ENCODE measurements at regions not wholly inside any gene's neighbourhood (a gene's known extent, or its start where the extent isn't known, plus 50 kb on each side); places are given as distances from the start of the nearest gene placed in this dataset.

DNA sequence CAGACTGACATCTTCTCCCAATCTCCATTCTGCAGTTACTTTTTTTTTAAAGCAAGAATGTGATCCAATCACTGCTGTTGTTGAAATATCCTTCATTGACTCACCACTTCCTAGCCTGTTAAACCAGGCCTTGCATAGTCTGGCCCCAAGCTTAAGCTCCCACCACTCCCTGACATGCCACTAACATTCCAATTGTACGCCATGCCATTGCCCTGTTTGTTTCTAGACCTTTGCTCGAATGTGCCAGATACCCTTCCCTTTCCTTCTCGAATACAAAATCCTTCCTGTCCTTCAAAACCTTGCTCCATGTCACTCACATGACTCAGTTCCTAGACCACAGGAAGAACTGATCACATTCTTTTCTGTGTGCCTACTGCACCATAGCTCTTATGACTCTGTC lies 224.2 kb downstream of the CYRIA start:
- H3K4me3 ChIP-seq = no peak overlapping the region
- ATAC-seq (ENCODE audit: insufficient read depth, low FRiP score) (no peak), DNase-seq (no peak)
- H3K9ac ChIP-seq (ENCODE audit: insufficient read depth in 1 of 2, low read length in 2 of 2) = no peak overlapping the region
- H3K9me3 ChIP-seq (ENCODE audit: control insufficient read depth in 4 of 4, insufficient read depth in 3 of 4, low read length in 3 of 4) = peaks cover 0 to 4% (median 0%) of the 10 kb centered on the region in 4 donors
- 38 to 67% methylated on average over 3 of the region's 3 CpGs for WGBS, 2 donors
- TF ChIP-seq, protein P1, sequence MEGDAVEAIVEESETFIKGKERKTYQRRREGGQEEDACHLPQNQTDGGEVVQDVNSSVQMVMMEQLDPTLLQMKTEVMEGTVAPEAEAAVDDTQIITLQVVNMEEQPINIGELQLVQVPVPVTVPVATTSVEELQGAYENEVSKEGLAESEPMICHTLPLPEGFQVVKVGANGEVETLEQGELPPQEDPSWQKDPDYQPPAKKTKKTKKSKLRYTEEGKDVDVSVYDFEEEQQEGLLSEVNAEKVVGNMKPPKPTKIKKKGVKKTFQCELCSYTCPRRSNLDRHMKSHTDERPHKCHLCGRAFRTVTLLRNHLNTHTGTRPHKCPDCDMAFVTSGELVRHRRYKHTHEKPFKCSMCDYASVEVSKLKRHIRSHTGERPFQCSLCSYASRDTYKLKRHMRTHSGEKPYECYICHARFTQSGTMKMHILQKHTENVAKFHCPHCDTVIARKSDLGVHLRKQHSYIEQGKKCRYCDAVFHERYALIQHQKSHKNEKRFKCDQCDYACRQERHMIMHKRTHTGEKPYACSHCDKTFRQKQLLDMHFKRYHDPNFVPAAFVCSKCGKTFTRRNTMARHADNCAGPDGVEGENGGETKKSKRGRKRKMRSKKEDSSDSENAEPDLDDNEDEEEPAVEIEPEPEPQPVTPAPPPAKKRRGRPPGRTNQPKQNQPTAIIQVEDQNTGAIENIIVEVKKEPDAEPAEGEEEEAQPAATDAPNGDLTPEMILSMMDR (IDR thresholded peaks at IDR 0.05; ENCODE audit: control extremely low read depth, extremely low read depth) = no peak
- no peaks in the 10 kb centered on the region for H3K36me3 ChIP-seq (ENCODE audit: control insufficient read depth in 4 of 4, insufficient read depth in 4 of 4, low read length in 4 of 4)
- H3K4me1 ChIP-seq (ENCODE audit: control insufficient read depth in 5 of 5, insufficient read depth in 5 of 5, low read length in 5 of 5) = peaks cover 0 to 2% (median 0%) of the 10 kb centered on the region in 5 donors
- H3K27me3 ChIP-seq (ENCODE audit: control insufficient read depth in 3 of 3, insufficient read depth in 3 of 3, low read length in 2 of 3) = no peaks in the 10 kb centered on the region
- no peak overlapping the region for H3K27ac ChIP-seq (ENCODE audit: low read depth in 1 of 2, low read length in 1 of 2)

DNA sequence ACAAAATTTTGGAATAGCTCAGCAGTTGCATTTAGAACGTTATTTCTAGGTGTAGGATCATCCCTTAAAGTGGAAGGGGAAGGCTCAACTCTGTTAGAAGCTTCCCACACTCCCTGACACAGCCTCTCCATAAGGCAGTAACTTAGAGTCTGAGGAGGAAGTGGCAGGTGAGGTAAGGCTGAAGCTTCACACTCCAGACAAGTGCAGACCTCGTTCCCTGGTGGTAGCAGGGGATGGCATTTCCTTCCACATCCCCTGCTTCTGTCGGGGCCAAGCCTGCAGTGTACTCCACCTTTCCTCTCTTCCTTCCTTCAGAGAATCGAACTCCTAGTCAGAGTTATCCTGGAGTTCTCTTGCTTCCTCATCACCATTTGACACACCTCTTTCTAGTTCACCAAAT lies 224.7 kb downstream of the CYRIA start:
- no peak for DNase-seq
- no peak overlapping the region for H3K4me3 ChIP-seq

DNA sequence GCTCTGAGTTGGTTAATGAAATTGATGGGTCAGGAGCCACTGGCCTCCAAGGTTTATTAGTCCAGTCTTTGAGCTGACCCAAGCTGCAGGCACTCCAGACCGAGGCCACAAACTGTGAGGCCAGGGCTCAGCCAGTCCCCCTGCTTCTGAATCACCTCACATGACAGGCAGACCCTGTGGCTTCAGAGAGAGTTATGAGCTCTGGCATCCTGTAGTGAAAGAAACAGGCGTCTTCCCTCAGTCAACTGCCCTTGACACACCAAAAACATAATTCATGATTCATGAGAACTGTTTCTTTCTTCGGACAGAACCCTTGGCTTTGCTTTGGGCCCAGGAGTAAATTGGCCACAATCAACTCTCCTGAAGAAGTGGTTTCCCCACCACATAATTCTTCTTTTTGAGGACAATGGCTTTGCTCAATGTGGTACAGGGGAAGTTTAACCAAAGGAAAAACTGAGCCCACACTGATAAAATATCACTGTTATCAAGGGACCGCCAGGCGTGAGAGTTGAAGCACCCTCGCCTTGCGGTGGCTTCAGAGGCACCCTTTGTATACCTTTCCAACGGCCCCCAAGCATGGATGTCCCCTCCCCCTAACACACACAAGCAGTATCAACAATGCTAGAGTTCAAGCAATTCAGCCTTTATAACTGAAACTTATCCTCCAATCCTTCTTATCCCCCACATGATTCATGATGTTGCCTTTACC lies 226.9 kb downstream of the CYRIA start:
- Histone ChIP-seq H3K27ac (ENCODE audit: low read depth in 1 of 2, low read length in 1 of 2) (no peak overlapping the region), H3K36me3 (ENCODE audit: control insufficient read depth in 4 of 4, insufficient read depth in 4 of 4, low read length in 4 of 4) (no peaks in the 10 kb centered on the region), H3K4me1 (ENCODE audit: control insufficient read depth in 5 of 5, insufficient read depth in 5 of 5, low read length in 5 of 5) (no peaks in the 10 kb centered on the region), H3K9ac (ENCODE audit: insufficient read depth in 1 of 2, low read length in 2 of 2) (no peak overlapping the region), H3K9me3 (ENCODE audit: control insufficient read depth in 4 of 4, insufficient read depth in 3 of 4, low read length in 3 of 4) (peaks cover 0 to 2% (median 0%) of the 10 kb centered on the region in 4 donors), H3K27me3 (ENCODE audit: control insufficient read depth in 3 of 3, insufficient read depth in 3 of 3, low read length in 2 of 3) (no peaks in the 10 kb centered on the region), H3K4me3 (no peak overlapping the region)
- no peak for DNase-seq
- 23 to 44% methylated on average over 8 of the region's 8 CpGs for WGBS, 2 donors
- no peak for ATAC-seq (ENCODE audit: insufficient read depth, low FRiP score)
- TF ChIP-seq, protein P1 (IDR thresholded peaks at IDR 0.05; ENCODE audit: control extremely low read depth, extremely low read depth) = no peak

More for the DNA sequence above, 224.7 kb downstream of the CYRIA start:
- Histone ChIP-seq H3K27me3 (ENCODE audit: control insufficient read depth in 3 of 3, insufficient read depth in 3 of 3, low read length in 2 of 3) (no peaks in the 10 kb centered on the region), H3K27ac (ENCODE audit: low read depth in 1 of 2, low read length in 1 of 2) (no peak overlapping the region), H3K36me3 (ENCODE audit: control insufficient read depth in 4 of 4, insufficient read depth in 4 of 4, low read length in 4 of 4) (no peaks in the 10 kb centered on the region), H3K9ac (ENCODE audit: insufficient read depth in 1 of 2, low read length in 2 of 2) (no peak overlapping the region), H3K9me3 (ENCODE audit: control insufficient read depth in 4 of 4, insufficient read depth in 3 of 4, low read length in 3 of 4) (peaks cover 0 to 4% (median 0%) of the 10 kb centered on the region in 4 donors), H3K4me1 (ENCODE audit: control insufficient read depth in 5 of 5, insufficient read depth in 5 of 5, low read length in 5 of 5) (no peaks in the 10 kb centered on the region)
- TF ChIP-seq, protein P1 (IDR thresholded peaks at IDR 0.05; ENCODE audit: control extremely low read depth, extremely low read depth) = no peak
- ATAC-seq (ENCODE audit: insufficient read depth, low FRiP score) = no peak
- WGBS, 2 donors = 33 to 53% methylated on average over 4 of the region's 4 CpGs

DNA sequence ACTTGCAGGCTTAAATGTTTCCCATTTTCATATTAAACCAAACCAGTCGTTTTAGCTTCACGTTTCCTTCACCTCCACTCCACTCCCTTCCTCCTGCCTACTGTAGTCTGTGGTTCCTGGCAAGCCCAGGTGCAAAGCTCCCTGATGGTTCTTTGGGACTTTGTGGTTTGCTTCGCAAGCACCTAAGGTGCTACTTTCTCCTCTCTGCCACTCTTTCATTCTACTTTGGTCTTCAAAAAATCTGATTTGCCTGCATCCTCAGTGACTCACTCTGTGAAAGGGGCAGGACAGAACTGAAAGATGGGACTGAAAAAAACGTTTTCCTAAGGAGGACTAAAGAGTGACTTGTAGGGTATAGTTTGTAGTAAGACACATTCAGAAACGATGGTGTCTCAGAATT lies 228.4 kb downstream of the CYRIA start:
- no peak overlapping the region for H3K9ac ChIP-seq (ENCODE audit: insufficient read depth in 1 of 2, low read length in 2 of 2)
- TF ChIP-seq, protein P1 (IDR thresholded peaks at IDR 0.05; ENCODE audit: control extremely low read depth, extremely low read depth) = no peak

More for the DNA sequence above, 228.4 kb downstream of the CYRIA start:
- Histone ChIP-seq H3K4me3 (no peak overlapping the region), H3K27ac (ENCODE audit: low read depth in 1 of 2, low read length in 1 of 2) (no peak overlapping the region), H3K4me1 (ENCODE audit: control insufficient read depth in 5 of 5, insufficient read depth in 5 of 5, low read length in 5 of 5) (no peaks in the 10 kb centered on the region), H3K9me3 (ENCODE audit: control insufficient read depth in 4 of 4, insufficient read depth in 3 of 4, low read length in 3 of 4) (peaks cover 0 to 2% (median 0%) of the 10 kb centered on the region in 4 donors), H3K36me3 (ENCODE audit: control insufficient read depth in 4 of 4, insufficient read depth in 4 of 4, low read length in 4 of 4) (no peaks in the 10 kb centered on the region), H3K27me3 (ENCODE audit: control insufficient read depth in 3 of 3, insufficient read depth in 3 of 3, low read length in 2 of 3) (no peaks in the 10 kb centered on the region)
- ATAC-seq (ENCODE audit: insufficient read depth, low FRiP score) (no peak), DNase-seq (no peak)
- WGBS, 2 donors = 49 to 53% methylated on average over 5 of the region's 5 CpGs
